ENCODE measurements at regions not wholly inside any gene's neighbourhood (a gene's known extent, or its start where the extent isn't known, plus 50 kb on each side); places are given as distances from the start of the nearest gene placed in this dataset.
"Not testable (repeated sequence)": the region's sequence is repeated elsewhere in the genome, so short reads cannot be mapped to it uniquely, and the experiment has no call there.

GRCh38 chr2:138897274-138897673 is 117.1 kb upstream of the NXPH2 start:
- DNase-seq: no peak

- DNase-seq: no peak
Observed at GRCh38 chr2:138893746-138894145, 113.6 kb upstream of the NXPH2 start.

DNA sequence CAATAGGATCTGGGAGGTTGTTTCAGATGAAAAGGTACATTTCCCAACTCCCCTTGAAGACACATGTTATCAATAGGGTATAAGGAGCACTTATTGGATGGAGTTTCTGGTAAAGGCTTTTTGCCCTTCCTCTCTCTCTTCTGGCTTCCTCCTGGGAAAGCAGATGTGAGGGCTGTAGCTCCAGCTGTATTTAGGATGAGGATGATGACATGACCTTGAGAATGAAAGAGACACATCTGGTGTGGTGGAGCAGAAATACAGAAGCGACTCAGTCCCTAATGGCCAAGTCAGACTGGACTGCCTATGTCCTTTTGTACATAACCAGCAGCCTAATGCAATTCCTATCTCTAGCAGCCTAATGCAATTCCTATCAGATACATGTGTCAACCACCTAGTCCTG is 100.9 kb upstream of the NXPH2 start:
- DNase-seq: no peak

- DNase-seq: no peak
Observed at GRCh38 chr2:138879931-138880330, 99.7 kb upstream of the NXPH2 start.

DNA sequence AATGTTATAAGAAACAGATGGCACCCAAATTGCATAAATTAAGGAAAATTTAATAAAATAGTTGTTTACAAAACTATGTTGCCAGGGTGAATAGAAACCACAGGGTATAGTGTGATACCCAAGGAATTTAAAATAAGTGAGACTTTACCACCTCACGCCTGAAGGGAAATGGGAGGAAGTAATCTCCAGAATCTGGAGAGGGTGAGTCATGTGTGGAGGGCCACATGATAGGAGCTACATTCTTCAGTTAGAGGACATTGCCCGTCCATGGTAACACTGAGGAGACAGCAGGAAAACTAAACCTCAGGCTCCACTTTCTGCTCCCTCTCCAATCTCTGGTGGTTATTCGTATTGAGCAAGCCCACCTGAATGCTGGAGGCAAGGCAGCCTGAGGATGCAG is 97.2 kb upstream of the NXPH2 start:
- peak; percentile 49 for DNase-seq

DNA sequence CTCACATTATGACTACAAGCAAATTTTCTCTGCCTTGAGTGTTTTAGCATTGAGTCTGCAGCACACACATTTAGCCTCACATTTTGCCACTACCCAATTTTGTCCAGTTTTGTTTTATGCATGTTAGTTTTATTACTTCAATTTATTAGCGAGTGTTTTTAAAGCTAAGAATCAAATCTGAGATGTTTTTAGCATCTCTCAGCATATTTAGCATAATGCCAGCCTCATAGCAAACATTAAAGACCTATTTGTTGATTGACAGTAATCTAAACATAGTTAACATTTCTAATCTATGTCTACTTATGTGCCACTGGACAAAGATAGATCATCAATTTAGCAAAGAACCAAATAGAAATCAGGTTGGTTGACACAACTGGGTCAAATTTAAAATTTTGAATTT is 94.1 kb upstream of the NXPH2 start:
- no peak for DNase-seq

DNA sequence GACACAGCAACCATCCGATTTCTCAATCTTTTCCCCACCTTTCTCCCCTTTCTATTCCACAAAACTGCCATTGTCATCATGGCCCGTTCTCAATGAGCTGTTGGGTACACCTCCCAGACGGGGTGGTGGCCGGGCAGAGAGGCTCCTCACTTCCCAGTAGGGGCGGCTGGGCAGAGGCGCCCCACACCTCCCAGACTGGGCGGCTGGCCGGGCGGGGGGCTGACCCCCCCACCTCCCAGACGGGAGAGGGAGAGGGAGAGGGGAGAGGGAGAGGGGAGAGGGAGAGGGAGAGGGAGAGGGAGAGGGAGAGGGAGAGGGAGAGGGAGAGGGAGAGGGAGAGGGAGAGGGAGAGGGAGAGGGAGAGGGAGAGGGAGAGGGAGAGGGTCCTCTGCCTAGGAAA is 91.9 kb upstream of the NXPH2 start:
- not testable (repeated sequence) for DNase-seq

GRCh38 chr2:138871312-138871711 is 91.1 kb upstream of the NXPH2 start:
- no peak for DNase-seq

DNA sequence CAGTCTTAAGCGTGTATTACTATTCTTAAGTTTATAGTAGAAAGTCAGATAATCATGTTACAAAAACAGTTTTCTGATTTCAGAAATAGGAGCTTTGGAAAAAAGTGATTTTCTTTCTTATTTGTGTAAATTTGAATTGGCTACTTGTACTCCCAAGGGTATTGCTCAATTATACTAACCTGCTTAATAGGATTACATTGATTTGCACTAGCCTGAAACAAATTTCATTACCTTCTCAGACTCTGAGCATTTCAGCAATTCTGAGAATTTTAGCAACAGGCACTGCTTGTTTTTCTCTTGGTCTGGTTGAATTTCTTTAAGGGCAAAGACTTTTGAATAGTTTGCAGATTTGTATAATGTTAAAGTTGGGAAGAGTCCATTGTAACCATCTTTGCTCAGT is 87.2 kb upstream of the NXPH2 start:
- no peak for DNase-seq

GRCh38 chr2:138866797-138867196 is 86.6 kb upstream of the NXPH2 start:
- DNase-seq: no peak

- DNase-seq: no peak
Observed at GRCh38 chr2:138853761-138854160, 73.6 kb upstream of the NXPH2 start.

DNA sequence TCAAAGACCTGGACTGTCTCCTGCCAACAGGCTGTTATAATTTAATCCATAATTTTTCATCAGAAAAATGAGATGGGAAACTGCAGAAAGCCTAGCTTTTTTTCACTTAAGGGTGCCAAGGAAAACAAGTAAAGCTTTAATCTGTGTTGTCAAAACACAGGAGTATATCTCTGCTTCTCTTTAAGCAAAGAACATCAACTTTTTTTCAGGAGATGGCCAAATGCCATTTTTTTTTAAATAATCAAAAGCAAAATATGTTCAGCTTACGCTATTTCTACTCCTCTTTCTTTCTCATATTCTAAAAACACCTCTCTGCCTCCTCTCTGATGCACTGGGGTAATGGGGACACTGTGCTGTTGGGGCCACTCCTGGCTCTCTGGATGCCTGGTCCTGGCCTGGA is 73.1 kb upstream of the NXPH2 start:
- no peak for DNase-seq

GRCh38 chr2:138846216-138846821 is 66.1 kb upstream of the NXPH2 start:
- peak; percentile 52 for DNase-seq

- no peak for DNase-seq
Observed at GRCh38 chr2:138842341-138842740, 62.2 kb upstream of the NXPH2 start.

- DNase-seq: no peak
Observed at GRCh38 chr2:138841459-138841858, 61.3 kb upstream of the NXPH2 start.

GRCh38 chr2:138838851-138839620 is 58.8 kb upstream of the NXPH2 start:
- no peak for DNase-seq

DNA sequence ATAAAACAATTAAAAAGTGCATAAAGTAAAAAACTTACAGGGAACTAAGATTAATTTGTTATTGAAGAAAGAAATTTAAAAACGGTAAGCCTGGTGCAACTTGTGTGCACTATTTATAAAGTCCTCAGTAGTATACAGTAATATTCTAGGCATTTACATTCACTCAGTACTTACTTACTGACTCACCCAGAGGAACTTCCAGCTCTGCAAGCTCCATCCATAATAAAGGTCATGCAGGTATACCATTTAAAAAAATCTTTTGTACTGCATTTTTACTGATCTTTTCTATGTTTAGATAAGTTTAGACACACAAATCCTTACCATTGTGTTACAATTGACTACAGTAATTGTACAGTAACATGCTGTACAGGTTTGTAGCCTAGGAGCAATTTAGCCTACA is 51.5 kb upstream of the NXPH2 start:
- no peak for DNase-seq

DNA sequence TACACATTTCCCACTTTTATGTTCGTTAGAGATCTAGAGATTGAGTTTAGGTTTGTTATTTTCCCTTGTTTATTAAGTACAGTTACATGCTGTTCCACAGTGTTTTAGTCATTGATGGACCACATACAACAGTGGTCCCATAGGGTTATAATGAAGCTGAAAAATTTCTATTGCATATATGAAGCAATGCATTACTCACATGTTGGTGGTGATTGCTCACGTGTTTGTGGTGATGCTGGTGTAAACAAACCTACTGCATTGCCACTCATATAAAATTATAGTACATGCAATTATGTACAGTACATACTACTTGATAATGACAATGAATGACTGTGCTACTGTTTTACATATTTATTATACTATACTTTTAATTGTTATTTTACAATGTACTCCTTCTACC is 51.0 kb upstream of the NXPH2 start:
- DNase-seq: no peak

DNA sequence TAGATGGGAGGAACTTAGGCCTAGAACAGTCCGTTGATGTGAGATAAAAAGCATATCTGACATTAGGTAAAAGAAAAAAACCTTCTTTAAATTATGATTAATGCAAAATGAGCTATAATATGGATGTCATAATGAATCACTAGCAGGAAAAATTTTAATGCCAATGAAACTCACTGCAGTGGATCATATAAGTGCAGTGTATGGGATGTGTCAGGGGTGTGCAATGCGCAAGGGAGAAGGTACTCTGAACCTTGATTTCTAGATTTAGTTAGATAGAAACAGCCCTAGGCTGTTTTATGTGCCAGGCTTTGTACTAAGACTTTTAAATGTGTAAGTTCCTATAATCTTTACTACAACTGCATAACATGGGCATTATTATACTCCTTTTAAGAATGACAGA is 50.4 kb upstream of the NXPH2 start:
- DNase-seq: no peak
